Fibroblast of the aortic adventitia (primary cell): ENCODE measurements at regions not wholly inside any gene's neighbourhood (a gene's known extent, or its start where the extent isn't known, plus 50 kb on each side); places are given as distances from the start of the nearest gene placed in this dataset.

ENCODE experiments used
- DNase-seq: peaks from one replicate; pipeline ENCODE4 v3.0.0-alpha.2; 2010; ENCODE audit warnings: low read depth
- H3K4me3 ChIP-seq: 2 replicates; pipeline ENCODE4 v1.5.1; 2011; ENCODE audit warnings: low read depth, mild to moderate bottlenecking, control low read depth, low read length, moderate library complexity
- CTCF ChIP-seq: IDR thresholded peaks from 2 replicates; pipeline ENCODE4 v1.5.1; 2011; ENCODE audit warnings: mild to moderate bottlenecking, low read length, control low read depth, inconsistent platforms; ENCODE audit not compliant: insufficient read depth

GRCh38 chr14:27386391-27386790 lies 788.6 kb upstream of the NOVA1 start:
- no peak for DNase-seq
- no peak for TF ChIP-seq CTCF
- no peak overlapping the region for H3K4me3 ChIP-seq

- TF ChIP-seq CTCF: no peak
- DNase-seq: no peak
- H3K4me3 ChIP-seq: no peak overlapping the region
Measured at GRCh38 chr14:27387463-27387862, 789.6 kb upstream of the NOVA1 start.

- no peak overlapping the region for H3K4me3 ChIP-seq
- DNase-seq: peak; percentile 0
- TF ChIP-seq CTCF: no peak
Measured at GRCh38 chr14:27389402-27389801, 791.6 kb upstream of the NOVA1 start.

GRCh38 chr14:27390155-27390554 lies 792.3 kb upstream of the NOVA1 start:
- no peak for TF ChIP-seq CTCF
- DNase-seq: no peak
- H3K4me3 ChIP-seq: no peak overlapping the region

- TF ChIP-seq CTCF: no peak
- DNase-seq: no peak
- H3K4me3 ChIP-seq: no peak overlapping the region
Measured at GRCh38 chr14:27391331-27391730, 793.5 kb upstream of the NOVA1 start.

- no peak overlapping the region for H3K4me3 ChIP-seq
- no peak for DNase-seq
- no peak for TF ChIP-seq CTCF
Measured at GRCh38 chr14:27392153-27392552, 794.3 kb upstream of the NOVA1 start.

- DNase-seq: no peak
- no peak for TF ChIP-seq CTCF
- H3K4me3 ChIP-seq: no peak overlapping the region
Measured at GRCh38 chr14:27409944-27410343, 812.1 kb upstream of the NOVA1 start.
